ENCODE measurements at regions not wholly inside any gene's neighbourhood (a gene's known extent, or its start where the extent isn't known, plus 50 kb on each side); places are given as distances from the start of the nearest gene placed in this dataset.
"Not testable (repeated sequence)": the region's sequence is repeated elsewhere in the genome, so short reads cannot be mapped to it uniquely, and the experiment has no call there.

DNA sequence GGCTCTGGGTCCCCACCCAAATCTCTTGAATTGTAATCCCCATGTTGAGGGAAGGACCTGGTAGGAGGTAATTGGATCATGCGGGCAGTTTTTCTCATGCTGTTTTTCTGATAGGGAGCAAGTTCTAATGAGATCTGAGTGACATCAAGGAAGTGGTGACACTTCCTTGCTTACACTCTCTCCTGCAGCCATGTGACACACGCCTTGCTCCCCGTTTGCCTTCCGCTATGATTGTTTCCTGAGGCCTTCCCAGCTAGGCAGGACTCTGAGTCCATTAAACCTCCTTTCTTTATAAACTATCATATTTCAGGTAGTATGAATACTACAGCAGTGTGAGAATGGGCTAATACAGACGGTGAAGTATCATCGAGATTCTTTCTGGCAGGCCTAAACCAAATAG lies 1040.4 kb upstream of the MIR17HG start:
- DNase-seq, result no peak

DNA sequence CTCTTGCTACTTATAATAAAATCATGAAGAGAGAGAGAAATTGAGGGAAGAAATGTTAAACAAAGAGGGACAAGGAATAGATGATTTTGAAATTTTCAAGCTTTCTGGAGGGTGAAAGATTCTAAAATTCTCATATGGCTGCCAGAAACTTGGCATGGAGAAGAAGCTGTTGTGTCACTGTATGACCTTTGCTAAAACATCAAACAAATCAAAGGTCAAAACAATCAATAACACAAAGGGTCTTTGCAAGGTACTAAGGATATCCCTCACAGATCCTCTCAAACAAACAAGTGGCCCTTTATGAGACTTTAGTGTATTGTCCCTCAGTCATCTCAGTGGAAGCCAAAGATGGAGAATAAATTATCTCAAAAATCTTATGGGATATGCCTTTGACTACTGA lies 1039.2 kb upstream of the MIR17HG start:
- DNase-seq, result no peak

DNA sequence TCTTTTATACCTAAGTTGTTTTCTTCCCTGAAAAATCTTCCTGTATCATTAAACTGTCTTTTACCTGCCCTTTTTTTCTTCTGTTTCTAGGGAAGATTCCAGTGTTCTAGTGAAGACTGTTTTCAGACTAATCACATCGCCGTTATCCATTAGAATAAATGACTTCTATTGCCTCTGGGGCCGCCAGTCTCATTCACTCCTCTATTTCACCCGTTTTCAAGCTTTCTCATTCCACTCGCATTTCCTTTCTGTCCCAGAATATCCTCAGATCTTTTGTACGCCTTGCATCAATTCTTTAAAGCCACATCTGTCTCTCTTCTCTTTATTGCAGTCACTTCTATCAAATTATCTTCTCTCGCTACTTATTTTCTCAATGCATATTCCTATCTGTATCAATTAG lies 1035.6 kb upstream of the MIR17HG start:
- DNase-seq, result no peak

DNA sequence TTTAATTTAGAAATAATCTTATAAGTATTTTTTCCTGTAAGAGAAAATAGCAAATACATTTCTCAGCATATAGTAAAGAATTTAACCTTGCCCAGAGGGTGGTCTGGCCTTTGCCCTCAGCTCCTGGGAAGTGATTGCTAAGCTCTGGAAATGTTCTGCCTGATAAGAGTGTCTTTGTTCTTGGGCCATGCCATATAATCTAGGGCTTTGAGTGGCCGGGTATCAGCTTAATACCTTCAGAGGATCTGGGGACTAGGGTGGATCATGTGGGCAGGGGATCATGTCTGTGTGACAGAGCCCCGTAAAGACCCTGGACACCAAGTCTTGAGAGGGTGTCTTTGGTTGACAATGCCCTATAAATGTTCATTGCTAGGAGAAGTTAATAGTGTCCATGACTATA lies 1032.4 kb upstream of the MIR17HG start:
- no peak for DNase-seq

DNA sequence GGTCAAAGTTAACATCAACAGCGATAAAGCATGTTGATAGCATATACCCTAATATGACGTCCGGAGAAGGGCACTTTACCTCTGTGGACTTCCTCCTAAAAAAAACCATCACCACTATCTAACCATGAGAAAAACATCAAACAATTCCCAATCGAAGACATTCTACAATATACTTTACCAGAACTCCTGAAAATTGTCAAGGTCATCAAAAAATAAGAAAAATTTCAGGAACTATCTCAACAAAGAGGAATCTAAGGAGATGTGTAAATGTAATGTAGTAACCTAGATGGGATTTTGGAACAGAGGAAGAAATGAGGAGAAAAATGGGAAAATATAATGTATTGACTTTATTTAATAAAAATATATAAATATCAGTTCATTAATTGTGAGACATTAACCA lies 1026.8 kb upstream of the MIR17HG start:
- DNase-seq, result no peak

DNA sequence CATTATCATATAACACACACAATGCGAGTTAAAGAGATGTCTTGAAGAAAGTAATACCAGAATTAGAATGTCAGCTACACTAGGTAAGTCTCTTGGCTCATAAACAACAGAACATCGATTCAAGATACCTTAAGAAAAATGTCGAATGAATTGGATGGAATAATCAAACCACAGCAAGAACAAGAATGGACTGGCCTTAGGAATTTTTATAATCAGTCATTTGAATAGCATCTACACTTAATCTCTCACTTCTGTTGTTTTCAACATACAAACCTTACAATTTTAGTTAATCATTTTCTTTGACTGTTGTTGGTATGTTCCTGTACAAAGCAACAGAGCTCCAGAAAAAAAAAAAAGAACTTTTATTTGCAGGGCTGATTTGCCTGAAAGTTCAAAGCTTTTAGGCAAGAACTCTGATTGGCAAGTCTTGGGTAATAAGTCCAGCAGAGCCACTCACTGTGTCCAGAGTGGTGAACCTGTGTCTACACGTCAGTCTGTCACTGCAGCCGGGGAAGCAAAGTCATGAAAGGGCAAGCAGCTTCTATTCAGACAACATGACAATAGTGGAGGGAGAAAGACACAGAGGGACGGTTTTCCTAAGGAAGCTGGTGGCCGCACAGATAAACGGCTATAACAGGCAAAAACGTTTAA lies 1026.1 kb upstream of the MIR17HG start:
- no peak for DNase-seq

DNA sequence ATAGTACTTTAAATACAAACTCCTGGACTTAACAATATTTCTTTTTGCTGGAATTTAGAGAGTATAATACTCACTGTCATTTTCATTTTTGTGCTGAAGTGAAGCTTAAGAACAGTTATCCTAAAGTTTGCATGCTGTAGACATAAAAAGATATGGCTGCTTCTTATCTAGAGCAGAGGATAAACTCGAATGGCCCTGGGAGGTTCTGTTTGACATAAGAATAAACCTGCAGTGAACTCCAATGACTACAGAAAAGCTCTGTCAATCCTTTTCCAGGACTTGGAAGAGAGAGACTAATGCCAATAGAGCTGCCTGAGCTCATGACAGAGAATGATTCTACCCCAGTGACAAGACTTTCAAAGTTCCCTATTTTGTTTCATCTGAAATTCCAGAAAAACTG lies 1017.8 kb upstream of the MIR17HG start:
- no peak for DNase-seq

DNA sequence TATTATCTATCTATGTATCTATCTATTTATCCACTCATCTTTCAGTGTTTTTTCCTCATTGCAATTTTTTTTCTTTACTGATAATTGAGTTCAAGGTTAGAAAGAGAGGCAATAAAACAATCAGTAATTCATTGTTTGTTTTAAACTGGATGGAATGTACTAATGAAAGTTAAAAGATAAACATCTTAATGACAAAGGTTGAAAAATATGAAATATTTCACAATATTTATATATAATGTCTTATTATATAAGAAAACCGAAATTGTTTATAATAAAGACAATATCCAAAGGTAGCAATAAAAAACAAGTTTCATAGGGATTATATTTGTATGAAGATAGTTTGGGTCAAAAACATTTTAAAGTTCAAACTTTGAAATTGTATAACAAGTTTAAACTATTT lies 1015.5 kb upstream of the MIR17HG start:
- no peak for DNase-seq

DNA sequence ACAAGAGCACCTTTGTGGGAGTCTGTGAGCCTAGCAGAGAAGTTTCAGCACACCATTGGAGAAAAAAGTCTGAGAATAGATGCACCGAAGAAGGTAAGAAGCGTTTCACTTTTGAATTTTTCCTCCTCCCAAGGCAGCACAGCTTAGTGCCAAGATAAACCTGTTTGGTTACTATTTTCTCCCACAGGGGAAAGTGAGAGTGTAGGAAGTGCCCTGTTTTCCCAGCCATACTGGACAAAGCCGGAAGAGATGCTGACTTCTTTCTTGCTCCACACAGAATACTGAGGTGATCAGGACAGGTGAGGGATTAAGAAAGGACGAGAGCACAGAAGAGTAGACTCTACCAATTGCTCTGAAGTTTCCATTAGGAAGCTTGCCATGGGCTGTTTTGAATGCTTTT lies 1011.0 kb upstream of the MIR17HG start:
- no peak for DNase-seq

DNA sequence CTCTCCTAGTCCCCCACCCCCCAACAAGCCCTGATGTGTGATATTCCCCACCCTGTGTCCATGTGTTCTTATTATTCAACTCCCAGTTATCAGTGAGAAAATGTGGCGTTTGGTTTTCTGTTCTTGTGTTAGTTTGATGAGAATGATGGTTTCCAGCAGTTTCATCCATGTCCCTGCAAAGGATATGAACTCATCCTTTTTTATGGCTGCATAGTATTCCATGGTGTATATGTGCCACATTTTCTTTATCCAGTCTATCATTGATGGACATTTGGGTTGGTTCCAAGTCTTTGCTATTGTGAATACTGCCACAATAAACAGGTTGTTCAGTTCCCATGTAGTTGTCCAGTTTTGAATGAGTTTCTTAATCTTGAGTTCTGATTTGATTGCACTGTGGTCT lies 1006.1 kb upstream of the MIR17HG start:
- DNase-seq, result not testable (repeated sequence)

DNA sequence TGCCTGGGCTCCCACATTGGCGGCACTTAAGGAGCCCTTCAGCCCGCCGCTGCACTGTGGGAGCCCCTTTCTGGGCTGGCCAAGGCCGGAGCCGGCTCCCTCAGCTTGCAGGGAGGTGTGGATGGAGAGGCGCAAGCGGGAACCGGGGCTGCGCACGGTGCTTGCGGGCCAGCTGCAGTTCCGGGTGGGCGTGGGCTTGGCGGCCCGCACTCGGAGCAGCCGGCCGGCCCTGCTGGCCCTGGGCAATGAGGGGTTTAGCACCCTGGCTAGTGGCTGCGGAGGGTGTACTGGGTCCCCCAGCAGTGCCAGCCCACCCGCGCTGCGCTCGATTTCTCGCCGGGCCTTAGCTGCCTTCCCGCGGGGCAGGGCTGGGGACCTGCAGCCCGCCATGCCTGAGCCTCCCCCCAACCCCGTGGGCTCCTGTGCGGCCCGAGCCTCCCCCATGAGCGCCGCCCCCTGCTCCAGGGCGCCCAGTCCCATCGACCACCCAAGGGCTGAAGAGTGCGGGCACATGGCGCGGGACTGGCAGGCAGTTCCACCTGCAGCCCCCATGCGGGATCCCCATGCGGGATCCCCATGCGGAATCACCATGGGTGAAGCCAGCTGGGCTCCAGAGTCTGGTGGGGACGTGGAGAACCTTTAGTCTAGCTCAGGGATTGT lies 998.9 kb upstream of the MIR17HG start:
- not testable (repeated sequence) for DNase-seq

DNA sequence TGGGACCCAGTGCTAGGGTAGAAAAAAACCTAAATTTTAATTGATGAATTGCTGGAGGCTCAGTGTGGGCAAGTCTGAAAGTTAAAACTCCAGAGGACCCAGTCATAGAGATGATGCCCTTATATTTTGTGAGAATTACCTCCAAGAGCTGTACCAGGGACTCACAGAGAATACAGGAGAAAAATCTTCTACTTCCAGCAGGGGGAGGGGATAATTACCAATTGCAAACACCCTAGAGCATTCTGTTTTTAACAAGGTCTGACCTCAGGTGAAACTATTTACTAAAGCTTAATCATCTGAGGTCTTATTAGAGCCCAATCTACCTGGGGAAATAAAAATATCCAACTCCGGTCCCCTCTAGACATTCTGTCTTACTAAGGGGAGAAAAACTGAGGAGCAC lies 994.7 kb upstream of the MIR17HG start:
- no peak for DNase-seq

DNA sequence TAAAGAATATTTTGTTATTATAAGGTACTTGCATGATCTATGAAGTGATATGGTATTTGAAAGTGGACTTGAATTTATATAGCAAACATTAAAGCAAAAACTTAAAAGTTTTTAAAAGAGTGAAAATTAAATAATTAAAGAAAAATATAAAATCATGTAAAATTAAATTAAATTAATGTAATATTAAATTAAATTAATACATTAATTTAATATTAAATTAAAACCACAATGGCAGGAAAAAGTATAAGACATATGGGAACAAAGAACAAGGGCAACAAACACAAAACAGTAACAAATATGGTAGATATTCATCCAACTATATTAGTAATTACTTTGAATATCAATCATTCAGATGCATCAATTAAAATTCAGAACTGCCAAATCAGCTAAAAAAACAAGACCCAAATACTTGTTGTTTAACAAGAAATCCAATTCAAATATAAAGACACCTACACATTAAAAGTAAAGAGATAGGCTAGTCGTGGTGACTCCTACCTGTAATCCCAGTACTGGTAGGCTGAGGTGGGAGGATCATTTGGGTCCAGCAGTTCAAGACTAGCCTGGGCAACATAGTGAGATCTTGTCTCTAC lies 992.2 kb upstream of the MIR17HG start:
- DNase-seq, result no peak

DNA sequence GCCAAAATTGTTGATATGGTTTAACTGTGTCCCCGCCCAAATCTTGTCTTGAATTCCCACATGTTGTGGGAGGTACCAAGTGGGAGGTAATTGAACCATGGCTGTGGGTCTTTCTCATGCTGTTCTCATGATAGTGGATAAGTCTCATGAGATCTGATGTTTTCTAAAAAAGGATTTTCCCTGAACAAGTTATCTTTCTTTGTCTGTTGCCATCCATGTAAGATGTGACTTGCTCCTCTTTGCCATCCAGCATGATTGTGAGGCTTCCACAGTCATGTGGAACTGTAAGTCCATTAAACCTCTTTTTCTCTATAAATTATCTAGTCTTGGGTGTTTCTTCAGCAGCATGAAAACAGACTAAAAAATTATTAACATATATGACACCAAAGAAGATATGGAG lies 986.7 kb upstream of the MIR17HG start:
- DNase-seq, result no peak

DNA sequence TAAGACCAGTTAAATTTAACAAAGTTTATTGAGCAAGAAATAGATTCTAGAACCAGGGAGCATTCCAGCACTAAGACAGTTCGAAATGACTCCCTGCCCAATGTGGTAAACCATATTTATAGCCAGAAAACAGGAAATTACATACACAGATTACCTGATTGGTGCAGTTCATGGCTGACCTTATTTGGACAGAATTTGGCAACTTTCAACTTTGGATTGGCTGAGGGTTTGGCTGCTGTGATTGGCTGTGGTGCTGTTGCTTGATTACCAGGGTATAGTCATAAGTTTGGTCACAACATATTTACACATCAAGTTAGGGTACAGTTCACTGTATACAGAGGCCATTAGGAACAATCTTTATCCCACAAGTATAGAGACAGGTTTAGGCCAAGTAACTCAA lies 984.8 kb upstream of the MIR17HG start:
- DNase-seq, result no peak

DNA sequence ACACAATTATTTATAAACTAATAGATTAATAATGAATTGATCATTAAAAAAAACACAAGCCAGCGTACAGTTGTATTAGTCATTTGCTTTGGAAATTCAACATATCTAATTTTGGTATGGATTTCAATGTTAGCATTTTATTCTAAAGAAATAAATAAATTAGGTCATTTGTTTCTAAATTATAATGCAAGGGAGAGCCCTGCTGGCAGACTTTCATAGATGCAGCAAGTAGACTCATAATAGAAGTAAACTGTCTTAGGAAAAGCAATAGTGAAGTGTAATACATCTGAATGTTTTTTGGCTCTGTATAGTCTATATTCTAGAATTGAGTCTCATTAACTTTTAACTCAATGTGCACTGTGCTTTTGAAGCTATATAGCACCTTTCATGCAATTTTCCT lies 982.4 kb upstream of the MIR17HG start:
- no peak for DNase-seq

DNA sequence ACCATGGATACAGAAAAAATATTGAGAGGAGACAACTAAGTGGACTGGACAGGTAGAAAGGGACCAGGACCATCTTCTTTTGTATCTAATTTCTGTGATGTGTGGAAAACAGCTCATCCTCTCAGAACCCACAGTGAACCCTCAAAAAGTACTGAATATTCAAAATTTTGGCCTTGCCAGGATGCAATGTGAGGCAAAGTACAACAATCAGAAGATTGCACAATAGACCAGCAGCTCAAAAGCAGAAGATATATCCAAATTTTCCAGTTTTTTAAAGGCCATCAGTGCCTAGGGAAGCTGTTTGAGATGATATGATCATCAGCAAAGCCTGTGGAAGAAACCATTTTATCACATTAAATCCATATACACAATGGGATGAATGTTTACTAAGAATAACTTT lies 973.3 kb upstream of the MIR17HG start:
- DNase-seq, result no peak

DNA sequence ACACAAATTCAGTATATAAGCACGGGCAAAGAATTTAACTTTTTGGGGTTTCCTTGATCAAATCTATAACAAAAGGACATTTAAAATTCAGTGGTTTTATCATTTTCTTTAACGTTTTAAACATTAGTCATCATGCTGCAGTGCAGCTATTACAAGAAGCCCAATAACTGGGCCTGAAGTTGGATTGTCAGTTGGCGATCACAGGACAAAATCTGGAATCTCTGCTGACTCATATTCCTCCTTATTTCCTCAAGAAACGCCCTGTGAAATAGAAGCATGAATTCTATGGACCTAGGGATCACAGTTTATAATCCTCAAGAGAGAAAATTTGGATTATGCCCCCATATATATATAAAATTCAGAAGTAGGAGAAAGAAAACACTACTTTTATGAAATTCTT lies 971.6 kb upstream of the MIR17HG start:
- DNase-seq, result no peak

DNA sequence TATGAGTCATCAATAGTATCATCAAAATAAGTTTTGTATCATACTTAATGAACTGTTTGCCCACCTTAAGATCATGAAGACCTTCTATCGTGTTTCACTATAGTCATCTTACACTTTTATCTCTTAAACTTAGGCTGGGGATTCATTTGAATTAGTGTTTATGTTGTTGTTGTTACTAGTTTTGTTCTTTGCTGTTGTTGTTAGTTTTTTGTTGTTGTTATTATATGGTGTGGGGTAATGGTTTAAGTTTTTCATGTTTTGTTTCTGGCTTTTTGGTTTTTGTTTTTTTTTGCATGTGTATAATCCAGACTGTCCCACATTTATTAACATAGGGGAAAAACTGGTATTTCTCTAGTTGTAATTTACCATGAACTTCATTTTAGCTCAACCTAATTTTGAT lies 965.1 kb upstream of the MIR17HG start:
- no peak for DNase-seq

DNA sequence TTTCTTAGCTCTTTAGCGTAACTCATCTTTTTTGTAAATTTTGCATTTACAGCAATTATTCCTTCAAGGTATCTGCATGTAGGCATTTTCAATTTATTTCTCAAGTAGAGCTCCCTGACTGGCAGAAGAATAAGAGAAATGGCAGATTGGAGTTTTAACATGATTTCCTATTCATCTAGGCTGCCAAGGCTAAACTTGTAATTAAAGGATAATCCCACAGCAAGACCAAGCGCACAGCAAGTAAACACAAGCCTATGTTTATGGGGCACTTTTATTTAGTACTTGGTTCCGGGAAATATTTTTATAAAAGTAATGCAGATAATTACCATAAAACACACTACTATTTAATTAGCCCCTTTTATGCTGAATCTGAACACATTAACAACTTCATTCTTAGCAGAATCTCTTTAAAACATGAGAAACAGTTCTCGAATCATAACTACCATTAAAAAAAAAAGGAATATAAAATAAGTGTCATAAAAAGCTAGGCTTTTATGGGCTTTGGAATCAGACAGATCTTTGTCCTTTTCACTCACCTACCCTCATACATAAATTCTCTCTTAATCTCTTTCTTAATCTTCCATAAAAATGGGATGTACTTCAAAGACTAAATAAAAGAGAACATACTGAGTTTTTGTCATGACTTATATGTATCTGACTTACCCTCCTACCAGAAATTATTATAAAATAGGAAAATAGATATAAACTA lies 961.6 kb upstream of the MIR17HG start:
- no peak for DNase-seq

DNA sequence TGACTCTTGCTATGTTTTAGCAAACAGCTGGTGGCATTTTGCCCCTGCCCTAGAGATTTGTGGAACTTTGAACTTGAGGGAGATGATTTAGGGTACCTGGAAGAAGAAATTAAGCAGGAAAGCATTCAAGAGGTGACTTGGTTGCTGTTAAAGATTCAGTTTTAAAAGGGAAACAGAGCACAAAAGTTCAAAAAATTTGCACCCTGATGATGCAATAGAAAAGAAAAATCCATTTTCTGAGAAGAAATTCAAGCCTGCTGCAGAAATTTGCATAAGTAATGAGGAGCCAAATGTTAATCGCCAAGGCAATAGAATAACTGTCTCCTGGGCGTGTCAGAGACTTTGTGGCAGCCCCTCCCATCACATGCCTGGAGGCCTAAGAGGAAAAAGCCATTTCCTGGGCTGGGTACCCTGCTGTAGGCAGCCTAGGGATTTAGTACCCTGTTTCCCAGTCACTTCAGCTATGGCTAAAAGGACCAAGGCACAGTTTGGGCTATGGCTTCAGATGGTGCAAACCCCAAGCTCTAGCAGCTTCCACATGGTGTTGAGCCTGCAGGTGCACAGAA lies 958.5 kb upstream of the MIR17HG start:
- DNase-seq, result no peak

DNA sequence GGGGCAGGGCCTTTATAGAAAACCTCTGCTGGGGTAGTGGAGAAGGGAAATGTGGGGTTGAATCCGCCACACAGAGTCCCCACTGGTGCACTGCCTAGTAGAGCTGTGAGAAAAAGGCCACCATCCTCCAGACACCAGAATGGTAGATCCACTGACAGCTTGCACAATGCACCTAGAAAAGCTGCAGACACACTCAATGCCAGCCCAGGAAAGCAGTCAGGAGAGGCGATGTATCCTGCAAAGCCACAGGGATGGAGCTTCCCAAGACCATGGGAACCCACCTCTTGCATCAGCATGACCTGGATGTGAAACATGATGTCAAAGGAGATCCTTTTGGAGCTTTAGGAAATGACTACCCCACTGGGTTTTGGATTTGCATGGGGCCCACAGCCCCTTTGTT lies 958.0 kb upstream of the MIR17HG start:
- no peak for DNase-seq

DNA sequence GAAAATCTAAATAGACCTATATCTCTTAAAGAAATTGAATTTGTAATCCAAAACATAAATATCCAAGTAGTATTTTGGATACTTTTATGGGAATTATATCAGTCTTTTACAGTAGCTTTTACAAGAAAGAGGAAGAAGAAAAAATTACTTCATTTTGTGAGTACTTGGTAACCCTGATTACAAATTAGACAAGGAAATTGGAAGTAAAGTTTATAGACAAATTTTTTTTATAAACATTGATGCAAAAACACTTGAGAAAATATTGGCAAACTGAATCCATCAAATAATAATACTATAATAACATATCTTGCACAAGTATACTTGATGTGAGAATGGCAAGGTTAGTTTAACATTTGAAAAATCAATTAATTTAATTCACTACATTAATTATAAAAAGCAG lies 954.1 kb upstream of the MIR17HG start:
- DNase-seq, result no peak

DNA sequence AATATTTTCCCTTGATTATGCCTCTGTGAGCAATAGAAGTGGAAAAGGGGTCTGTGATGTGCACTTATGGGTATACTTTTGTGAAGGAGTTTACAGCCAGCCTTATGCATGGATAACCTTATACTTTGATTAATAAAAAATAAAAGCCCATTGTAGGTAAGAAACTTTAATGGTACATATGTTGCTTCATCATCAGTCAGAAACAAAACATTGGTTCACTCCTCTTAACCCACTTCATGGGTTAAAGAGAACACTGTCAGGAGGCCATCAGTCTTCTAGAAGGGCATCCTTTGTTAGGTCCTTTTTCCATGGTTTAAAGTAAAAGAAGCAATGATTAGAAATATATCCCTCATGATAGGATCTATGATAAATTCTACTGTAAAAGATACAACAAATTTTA lies 952.1 kb upstream of the MIR17HG start:
- no peak for DNase-seq
